Fibroblast of peridontal ligament (primary cell): ENCODE measurements at regions not wholly inside any gene's neighbourhood (a gene's known extent, or its start where the extent isn't known, plus 50 kb on each side); places are given as distances from the start of the nearest gene placed in this dataset.

Source experiments
- DNase-seq: peaks from one replicate; pipeline ENCODE4 v3.0.0-alpha.2; 2010; ENCODE audit errors: extremely low read depth

- no peak for DNase-seq
Observed at GRCh38 chr5:167998148-167998767, 293.2 kb upstream of the WWC1 start.

GRCh38 chr5:167999182-167999581 is 292.3 kb upstream of the WWC1 start:
- no peak for DNase-seq

GRCh38 chr5:168001318-168001717 is 290.1 kb upstream of the WWC1 start:
- DNase-seq: no peak

- no peak for DNase-seq
Observed at GRCh38 chr5:168002116-168002515, 289.3 kb upstream of the WWC1 start.

GRCh38 chr5:168005093-168005492 is 286.4 kb upstream of the WWC1 start:
- DNase-seq: no peak

- no peak for DNase-seq
Observed at GRCh38 chr5:168005936-168006335, 285.5 kb upstream of the WWC1 start.

- DNase-seq: no peak
Observed at GRCh38 chr5:168006456-168007130, 284.9 kb upstream of the WWC1 start.

GRCh38 chr5:168007286-168007685 is 284.2 kb upstream of the WWC1 start:
- DNase-seq: no peak

GRCh38 chr5:168008555-168008954 is 282.9 kb upstream of the WWC1 start:
- DNase-seq: no peak

- DNase-seq: no peak
Observed at GRCh38 chr5:168011096-168011495, 280.3 kb upstream of the WWC1 start.

GRCh38 chr5:168012006-168012405 is 279.4 kb upstream of the WWC1 start:
- no peak for DNase-seq

- DNase-seq: no peak
Observed at GRCh38 chr5:168013546-168013945, 277.9 kb upstream of the WWC1 start.

GRCh38 chr5:168014433-168015123 is 276.9 kb upstream of the WWC1 start:
- DNase-seq: no peak

GRCh38 chr5:168015506-168015905 is 275.9 kb upstream of the WWC1 start:
- peak; percentile 27 for DNase-seq

GRCh38 chr5:168017313-168017712 is 274.1 kb upstream of the WWC1 start:
- no peak for DNase-seq

- DNase-seq: no peak
Observed at GRCh38 chr5:168019143-168019542, 272.3 kb upstream of the WWC1 start.

- DNase-seq: peak; percentile 30
Observed at GRCh38 chr5:168020542-168021294, 270.7 kb upstream of the WWC1 start.

- DNase-seq: no peak
Observed at GRCh38 chr5:168022446-168023169, 268.8 kb upstream of the WWC1 start.

GRCh38 chr5:168023191-168023590 is 268.3 kb upstream of the WWC1 start:
- peak; percentile 35 for DNase-seq

GRCh38 chr5:168024306-168024705 is 267.1 kb upstream of the WWC1 start:
- DNase-seq: no peak

GRCh38 chr5:168027007-168027406 is 264.4 kb upstream of the WWC1 start:
- DNase-seq: no peak

- DNase-seq: no peak
Observed at GRCh38 chr5:168030912-168031311, 260.5 kb upstream of the WWC1 start.
